MM.1S (cell line): ENCODE measurements at regions not wholly inside any gene's neighbourhood (a gene's known extent, or its start where the extent isn't known, plus 50 kb on each side); places are given as distances from the start of the nearest gene placed in this dataset.

Experiments
- DNase-seq: peaks from one replicate; pipeline ENCODE4 v3.0.0-alpha.2; 2015
- H2AFZ ChIP-seq: fragments of 300-600 bp; sonication (generic); 2 replicates; pipeline ENCODE4 v1.6.0; 2016; ENCODE audit warnings: antibody characterized with exemption, low read length
- H3F3A ChIP-seq: fragments of 300-600 bp; sonication (generic); 2 replicates; pipeline ENCODE4 v1.6.1; 2016; ENCODE audit warnings: mild to moderate bottlenecking, antibody characterized with exemption, low read length, moderate library complexity, mixed read lengths; ENCODE audit not compliant: insufficient read depth
- H3K27ac ChIP-seq: fragments of 300-600 bp; sonication (generic); 2 replicates; pipeline ENCODE4 v1.5.1; 2016; ENCODE audit warnings: mild to moderate bottlenecking, low read length
- H3K27me3 ChIP-seq: fragments of 300-600 bp; sonication (generic); replicated peaks from 2 replicates; pipeline ENCODE4 v1.6.0; 2016; ENCODE audit warnings: low read length; ENCODE audit not compliant: insufficient read depth
- H3K36me3 ChIP-seq: fragments of 300-600 bp; sonication (generic); replicated peaks from 2 replicates; pipeline ENCODE4 v1.6.1; 2016; ENCODE audit warnings: mild to moderate bottlenecking, low read length, mixed read lengths; ENCODE audit not compliant: insufficient read depth
- H3K4me1 ChIP-seq: fragments of 300-600 bp; sonication (generic); 2 replicates; pipeline ENCODE4 v1.6.1; 2016; ENCODE audit warnings: low read length, mixed read lengths
- H3K4me2 ChIP-seq: fragments of 300-600 bp; sonication (generic); 2 replicates; pipeline ENCODE4 v1.6.0; 2016; ENCODE audit warnings: low read depth, low read length
- H3K4me3 ChIP-seq: fragments of 300-600 bp; sonication (generic); 2 replicates; pipeline ENCODE4 v1.5.1; 2016; ENCODE audit warnings: low read length, mixed read lengths
- H3K79me2 ChIP-seq: fragments of 300-600 bp; sonication (generic); 2 replicates; pipeline ENCODE4 v1.6.1; 2016; ENCODE audit warnings: mixed run types, low read length, mixed read lengths
- H3K9ac ChIP-seq: fragments of 300-600 bp; sonication (generic); 2 replicates; pipeline ENCODE4 v1.6.1; 2016; ENCODE audit warnings: low read length, mixed read lengths
- H3K9me2 ChIP-seq: fragments of 300-600 bp; sonication (generic); replicated peaks from 2 replicates; pipeline ENCODE4 v1.6.1; 2016; ENCODE audit warnings: mild to moderate bottlenecking, low read length, mixed read lengths; ENCODE audit not compliant: insufficient read depth
- H3K9me3 ChIP-seq: fragments of 300-600 bp; sonication (generic); replicated peaks from 2 replicates; pipeline ENCODE4 v1.6.1; 2016; ENCODE audit warnings: mild to moderate bottlenecking, low read length, mixed read lengths; ENCODE audit not compliant: insufficient read depth
- H4K20me1 ChIP-seq: fragments of 300-600 bp; sonication (generic); 2 replicates; pipeline ENCODE4 v1.6.1; 2016; ENCODE audit warnings: mild to moderate bottlenecking, low read length, moderate library complexity, mixed read lengths; ENCODE audit not compliant: insufficient read depth
- CTCF ChIP-seq: fragments of 300-600 bp; sonication (generic); IDR thresholded peaks from 2 replicates; pipeline ENCODE4 v1.5.1; 2016; ENCODE audit warnings: antibody characterized with exemption, low read length, mixed read lengths
- EZH2 ChIP-seq: fragments of 300-600 bp; sonication (generic); optimal IDR thresholded peaks from 2 replicates; pipeline ENCODE3; 2017; ENCODE audit warnings: low read depth, mild to moderate bottlenecking, antibody characterized with exemption, low read length, mixed read lengths
- EZH2phosphoT487 ChIP-seq: fragments of 300-600 bp; sonication (generic); IDR thresholded peaks from 2 replicates; pipeline ENCODE4 v1.6.1; 2018; ENCODE audit warnings: antibody characterized with exemption, low read length

GRCh38 chr9:75649060-75649459 lies 241.4 kb upstream of the PCSK5 start:
- H3K4me2 ChIP-seq: no peak overlapping the region
- no peak overlapping the region for H3K9ac ChIP-seq
- TF ChIP-seq EZH2phosphoT487 (no peak), CTCF (no peak)
- no peak overlapping the region for H3K27ac ChIP-seq
- no peak overlapping the region for H3K4me3 ChIP-seq
- DNase-seq: no peak
- no peaks in the 10 kb centered on the region for H4K20me1 ChIP-seq
- H3F3A ChIP-seq: no peaks in the 10 kb centered on the region
- H3K4me1 ChIP-seq: no peaks in the 10 kb centered on the region
- no peaks in the 10 kb centered on the region for H3K27me3 ChIP-seq
- no peaks in the 10 kb centered on the region for H3K36me3 ChIP-seq
- no peaks in the 10 kb centered on the region for H3K9me3 ChIP-seq
- no peak overlapping the region for H2AFZ ChIP-seq
- H3K79me2 ChIP-seq: no peaks in the 10 kb centered on the region
- no peaks in the 10 kb centered on the region for H3K9me2 ChIP-seq

GRCh38 chr9:75651709-75652108 lies 238.8 kb upstream of the PCSK5 start:
- Histone ChIP-seq H3K79me2 (no peaks in the 10 kb centered on the region), H3K27ac (no peak overlapping the region), H3K4me3 (no peak overlapping the region), H3K9me2 (no peaks in the 10 kb centered on the region), H3K27me3 (no peaks in the 10 kb centered on the region), H3K4me2 (no peak overlapping the region), H2AFZ (no peak overlapping the region), H3K4me1 (no peaks in the 10 kb centered on the region), H3K9me3 (no peaks in the 10 kb centered on the region), H3F3A (no peaks in the 10 kb centered on the region), H3K9ac (no peak overlapping the region), H4K20me1 (no peaks in the 10 kb centered on the region), H3K36me3 (no peaks in the 10 kb centered on the region)
- TF ChIP-seq CTCF: no peak
- TF ChIP-seq EZH2: no peak
- TF ChIP-seq EZH2phosphoT487: no peak
- no peak for DNase-seq

GRCh38 chr9:75653335-75653734 lies 237.1 kb upstream of the PCSK5 start:
- Histone ChIP-seq H3K9ac (no peak overlapping the region), H3K9me3 (no peaks in the 10 kb centered on the region), H3K36me3 (no peaks in the 10 kb centered on the region), H4K20me1 (no peaks in the 10 kb centered on the region), H2AFZ (no peak overlapping the region), H3K4me3 (no peak overlapping the region), H3K27me3 (no peaks in the 10 kb centered on the region), H3K4me2 (no peak overlapping the region), H3K27ac (no peak overlapping the region), H3K9me2 (no peaks in the 10 kb centered on the region), H3K79me2 (no peaks in the 10 kb centered on the region), H3K4me1 (no peaks in the 10 kb centered on the region), H3F3A (no peaks in the 10 kb centered on the region)
- no peak for TF ChIP-seq EZH2phosphoT487
- no peak for TF ChIP-seq CTCF
- DNase-seq: no peak

GRCh38 chr9:75653750-75654149 lies 236.7 kb upstream of the PCSK5 start:
- H3K9me3 ChIP-seq: no peaks in the 10 kb centered on the region

More at GRCh38 chr9:75653750-75654149, 236.7 kb upstream of the PCSK5 start:
- H3K9me2 ChIP-seq: no peaks in the 10 kb centered on the region
- H3K4me1 ChIP-seq: no peaks in the 10 kb centered on the region
- no peak for TF ChIP-seq EZH2phosphoT487
- TF ChIP-seq CTCF: no peak
- no peak for TF ChIP-seq EZH2
- H3K4me2 ChIP-seq: no peak overlapping the region
- H3K4me3 ChIP-seq: no peak overlapping the region
- no peak overlapping the region for H3K27ac ChIP-seq
- no peaks in the 10 kb centered on the region for H3K79me2 ChIP-seq
- H3K9ac ChIP-seq: no peak overlapping the region
- no peaks in the 10 kb centered on the region for H3F3A ChIP-seq
- no peak overlapping the region for H2AFZ ChIP-seq
- H4K20me1 ChIP-seq: no peaks in the 10 kb centered on the region
- no peaks in the 10 kb centered on the region for H3K36me3 ChIP-seq
- H3K27me3 ChIP-seq: no peaks in the 10 kb centered on the region
- DNase-seq: no peak
